ENCODE measurements at regions not wholly inside any gene's neighbourhood (a gene's known extent, or its start where the extent isn't known, plus 50 kb on each side); places are given as distances from the start of the nearest gene placed in this dataset.

DNA sequence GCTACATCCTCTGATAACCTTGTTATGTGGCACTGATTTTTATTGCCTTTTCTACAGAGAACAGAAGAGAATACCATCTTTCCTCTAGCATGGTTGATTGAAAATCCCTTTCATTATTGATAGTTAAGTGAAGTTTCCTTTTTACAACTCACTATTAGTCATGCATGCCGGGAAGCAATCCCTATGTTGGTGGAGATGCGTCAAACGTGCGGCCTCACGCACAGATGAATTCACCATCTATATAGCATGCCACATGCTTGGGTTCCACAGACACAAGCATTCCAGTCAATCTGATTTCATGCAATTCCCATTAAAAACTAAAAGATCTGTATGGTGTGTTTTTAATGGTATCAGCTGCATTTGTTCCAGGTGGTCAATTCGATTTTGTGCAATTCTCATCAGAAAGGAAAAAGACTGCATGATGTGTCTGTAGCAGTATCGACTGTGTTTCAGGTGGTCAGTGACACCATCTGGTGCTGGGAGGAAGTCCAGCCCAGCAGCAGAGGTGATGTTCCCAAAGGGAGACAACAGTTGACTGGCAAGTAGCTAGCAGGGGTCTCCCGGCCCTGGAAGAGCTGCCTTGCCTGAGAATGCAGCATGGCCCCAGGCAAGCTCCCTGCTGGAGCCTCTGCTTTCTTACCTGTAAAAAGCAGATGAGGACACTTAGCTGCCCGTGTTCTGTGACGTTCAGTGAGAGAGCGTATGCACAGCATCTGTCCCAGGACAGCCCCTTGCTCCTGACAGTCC, 151.3 kb upstream of the NCK2 start:
- TF ChIP-seq, protein P1, sequence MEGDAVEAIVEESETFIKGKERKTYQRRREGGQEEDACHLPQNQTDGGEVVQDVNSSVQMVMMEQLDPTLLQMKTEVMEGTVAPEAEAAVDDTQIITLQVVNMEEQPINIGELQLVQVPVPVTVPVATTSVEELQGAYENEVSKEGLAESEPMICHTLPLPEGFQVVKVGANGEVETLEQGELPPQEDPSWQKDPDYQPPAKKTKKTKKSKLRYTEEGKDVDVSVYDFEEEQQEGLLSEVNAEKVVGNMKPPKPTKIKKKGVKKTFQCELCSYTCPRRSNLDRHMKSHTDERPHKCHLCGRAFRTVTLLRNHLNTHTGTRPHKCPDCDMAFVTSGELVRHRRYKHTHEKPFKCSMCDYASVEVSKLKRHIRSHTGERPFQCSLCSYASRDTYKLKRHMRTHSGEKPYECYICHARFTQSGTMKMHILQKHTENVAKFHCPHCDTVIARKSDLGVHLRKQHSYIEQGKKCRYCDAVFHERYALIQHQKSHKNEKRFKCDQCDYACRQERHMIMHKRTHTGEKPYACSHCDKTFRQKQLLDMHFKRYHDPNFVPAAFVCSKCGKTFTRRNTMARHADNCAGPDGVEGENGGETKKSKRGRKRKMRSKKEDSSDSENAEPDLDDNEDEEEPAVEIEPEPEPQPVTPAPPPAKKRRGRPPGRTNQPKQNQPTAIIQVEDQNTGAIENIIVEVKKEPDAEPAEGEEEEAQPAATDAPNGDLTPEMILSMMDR (conservative IDR thresholded peaks at IDR 0.05; ENCODE audit: low read depth, low read length): no peak
- TF ChIP-seq POLR2A (IDR thresholded peaks at IDR 0.05; ENCODE audit: low read depth, low read length): no peak
- no peak for TF ChIP-seq RAD21 (IDR thresholded peaks at IDR 0.05; ENCODE audit: low read length)
- TF ChIP-seq SMC3 (IDR thresholded peaks at IDR 0.05; ENCODE audit: low read depth, low read length): no peak
- no peak for TF ChIP-seq MXI1 (IDR thresholded peaks at IDR 0.05; ENCODE audit: borderline replicate concordance, low read depth, low read length)
- TF ChIP-seq, protein P2, sequence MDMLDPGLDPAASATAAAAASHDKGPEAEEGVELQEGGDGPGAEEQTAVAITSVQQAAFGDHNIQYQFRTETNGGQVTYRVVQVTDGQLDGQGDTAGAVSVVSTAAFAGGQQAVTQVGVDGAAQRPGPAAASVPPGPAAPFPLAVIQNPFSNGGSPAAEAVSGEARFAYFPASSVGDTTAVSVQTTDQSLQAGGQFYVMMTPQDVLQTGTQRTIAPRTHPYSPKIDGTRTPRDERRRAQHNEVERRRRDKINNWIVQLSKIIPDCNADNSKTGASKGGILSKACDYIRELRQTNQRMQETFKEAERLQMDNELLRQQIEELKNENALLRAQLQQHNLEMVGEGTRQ (IDR thresholded peaks at IDR 0.05; ENCODE audit: low read depth, low read length): no peak
- TF ChIP-seq CEBPB (IDR thresholded peaks at IDR 0.05; ENCODE audit: low read depth, low read length): no peak
- no peak for TF ChIP-seq BHLHE40 (IDR thresholded peaks at IDR 0.05; ENCODE audit: low read depth, low read length)
